ENCODE measurements at regions not wholly inside any gene's neighbourhood (a gene's known extent, or its start where the extent isn't known, plus 50 kb on each side); places are given as distances from the start of the nearest gene placed in this dataset.

DNA sequence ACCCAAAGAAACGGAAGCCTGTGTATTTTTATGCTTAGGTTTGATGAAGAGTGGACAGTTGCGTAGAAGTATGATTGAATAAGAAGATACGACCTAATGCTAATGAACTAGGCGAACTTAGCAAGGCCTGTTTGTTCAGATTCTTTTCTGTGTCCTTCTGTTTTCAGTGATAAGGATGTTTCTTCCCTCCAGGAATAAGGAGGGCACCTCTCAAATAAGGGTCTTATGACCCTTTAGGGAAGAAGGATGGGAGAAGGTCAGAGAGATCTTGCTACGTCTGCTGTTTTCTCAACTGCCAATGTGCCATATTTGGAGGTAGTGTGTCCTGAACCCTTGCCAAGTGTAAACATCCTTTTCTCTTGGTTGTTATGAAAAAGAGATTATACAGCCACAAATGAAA lies 524.8 kb downstream of the UTRN start:
- 86 to 90% methylated on average over 5 of the region's 5 CpGs for WGBS, 2 donors (ENCODE audit: low coverage in 1 of 2)
- Histone ChIP-seq H3K4me1 (peaks cover 0 to 4% (median 0%) of the 10 kb centered on the region in 3 donors), H3K27me3 (no peaks in the 10 kb centered on the region), H3K27ac (no peak overlapping the region), H3K4me3 (no peak overlapping the region), H3K36me3 (peaks cover 0 to 22% of the 10 kb centered on the region in 2 donors), H3K9me3 (no peaks in the 10 kb centered on the region)
- no peak for ATAC-seq
- TF ChIP-seq, protein P1, sequence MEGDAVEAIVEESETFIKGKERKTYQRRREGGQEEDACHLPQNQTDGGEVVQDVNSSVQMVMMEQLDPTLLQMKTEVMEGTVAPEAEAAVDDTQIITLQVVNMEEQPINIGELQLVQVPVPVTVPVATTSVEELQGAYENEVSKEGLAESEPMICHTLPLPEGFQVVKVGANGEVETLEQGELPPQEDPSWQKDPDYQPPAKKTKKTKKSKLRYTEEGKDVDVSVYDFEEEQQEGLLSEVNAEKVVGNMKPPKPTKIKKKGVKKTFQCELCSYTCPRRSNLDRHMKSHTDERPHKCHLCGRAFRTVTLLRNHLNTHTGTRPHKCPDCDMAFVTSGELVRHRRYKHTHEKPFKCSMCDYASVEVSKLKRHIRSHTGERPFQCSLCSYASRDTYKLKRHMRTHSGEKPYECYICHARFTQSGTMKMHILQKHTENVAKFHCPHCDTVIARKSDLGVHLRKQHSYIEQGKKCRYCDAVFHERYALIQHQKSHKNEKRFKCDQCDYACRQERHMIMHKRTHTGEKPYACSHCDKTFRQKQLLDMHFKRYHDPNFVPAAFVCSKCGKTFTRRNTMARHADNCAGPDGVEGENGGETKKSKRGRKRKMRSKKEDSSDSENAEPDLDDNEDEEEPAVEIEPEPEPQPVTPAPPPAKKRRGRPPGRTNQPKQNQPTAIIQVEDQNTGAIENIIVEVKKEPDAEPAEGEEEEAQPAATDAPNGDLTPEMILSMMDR (IDR thresholded peaks at IDR 0.05): no peak
- TF ChIP-seq EP300 (IDR thresholded peaks at IDR 0.05) (no peak), POLR2A (IDR thresholded peaks at IDR 0.05) (no peak), POLR2AphosphoS5 (IDR thresholded peaks at IDR 0.05) (no peak)

DNA sequence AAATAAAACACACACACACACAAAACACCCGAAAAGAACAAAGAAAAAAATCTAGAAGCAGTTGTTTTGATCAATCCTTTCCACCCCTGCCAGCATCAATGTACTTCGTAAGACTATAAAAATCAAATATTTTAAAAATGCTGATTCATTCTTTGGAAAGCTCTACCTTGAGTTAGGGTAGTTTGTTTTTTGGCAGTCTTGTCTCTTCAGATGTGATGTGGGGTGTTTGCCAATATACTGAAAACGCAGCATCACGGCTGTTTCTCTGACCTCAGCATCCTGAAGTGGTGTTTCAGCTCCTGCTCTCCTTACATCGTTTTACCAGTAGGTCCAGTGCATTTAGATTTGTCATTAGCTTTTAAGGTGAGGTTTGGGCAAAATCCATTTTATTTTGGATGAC lies 526.0 kb downstream of the UTRN start:
- WGBS, 2 donors (ENCODE audit: low coverage in 1 of 2): 47 to 69% methylated on average over 4 to 5 of the region's 5 CpGs
- Histone ChIP-seq H3K27ac (no peak overlapping the region), H3K27me3 (no peaks in the 10 kb centered on the region), H3K36me3 (peaks cover 0 to 17% of the 10 kb centered on the region in 2 donors), H3K4me1 (peaks cover 0 to 4% (median 0%) of the 10 kb centered on the region in 3 donors), H3K9me3 (no peaks in the 10 kb centered on the region), H3K4me3 (no peak overlapping the region)
- no peak for TF ChIP-seq POLR2AphosphoS5 (IDR thresholded peaks at IDR 0.05)
- no peak for TF ChIP-seq EP300 (IDR thresholded peaks at IDR 0.05)
- TF ChIP-seq, protein P1 (IDR thresholded peaks at IDR 0.05): no peak
- TF ChIP-seq POLR2A (IDR thresholded peaks at IDR 0.05): no peak
- ATAC-seq: no peak

DNA sequence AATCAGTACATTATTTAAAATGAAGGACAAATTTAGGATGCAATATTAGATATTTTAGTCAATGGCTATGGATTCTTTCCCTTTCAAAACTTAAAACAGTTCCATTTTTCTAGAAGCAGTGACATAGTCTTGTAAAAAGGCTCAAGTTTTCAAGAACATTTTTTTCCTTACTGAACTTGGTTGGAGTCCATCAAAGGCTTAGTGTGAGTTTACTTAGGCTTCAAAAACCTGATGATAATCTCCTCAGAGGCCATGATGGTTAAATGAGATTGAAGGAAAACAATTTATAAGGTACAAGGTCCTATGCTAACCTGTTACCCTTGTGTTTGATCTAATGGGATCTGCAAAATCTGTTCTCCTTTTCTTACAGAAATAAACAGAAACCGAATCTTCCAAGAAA lies 531.8 kb downstream of the UTRN start:
- Histone ChIP-seq H3K27me3 (no peaks in the 10 kb centered on the region), H3K4me1 (peaks cover 0 to 5% (median 0%) of the 10 kb centered on the region in 3 donors), H3K27ac (no peak overlapping the region), H3K36me3 (peaks cover 0 to 15% of the 10 kb centered on the region in 2 donors), H3K9me3 (no peaks in the 10 kb centered on the region), H3K4me3 (no peak overlapping the region)
- 75 to 100% methylated on average over 1 of the region's 1 CpG for WGBS, 2 donors (ENCODE audit: low coverage in 1 of 2)
- TF ChIP-seq, protein P1 (IDR thresholded peaks at IDR 0.05): no peak
- TF ChIP-seq EP300 (IDR thresholded peaks at IDR 0.05) (no peak), POLR2AphosphoS5 (IDR thresholded peaks at IDR 0.05) (no peak), POLR2A (IDR thresholded peaks at IDR 0.05) (no peak)
- no peak for ATAC-seq

DNA sequence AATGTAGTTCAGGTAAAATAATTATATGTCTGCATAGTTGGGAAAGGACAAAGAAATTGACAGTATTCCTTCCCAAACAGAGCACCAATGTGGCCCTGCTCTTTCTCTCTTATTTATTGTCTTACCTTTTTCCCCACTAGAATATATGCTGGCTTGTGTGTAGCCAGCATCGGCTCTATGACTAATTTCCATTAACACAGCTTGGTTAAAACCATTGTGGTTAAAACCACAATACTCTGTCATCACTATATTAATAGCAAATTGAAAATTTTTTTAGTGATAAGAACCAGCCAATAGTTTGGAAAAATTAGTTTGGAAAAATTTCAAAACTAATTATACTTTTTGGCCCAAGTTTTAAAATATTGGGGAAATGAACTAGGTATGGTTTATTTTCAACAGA lies 535.1 kb downstream of the UTRN start:
- peaks cover 0 to 3% of the 10 kb centered on the region in 2 donors for H3K36me3 ChIP-seq
- H3K9me3 ChIP-seq: no peaks in the 10 kb centered on the region
- H3K27ac ChIP-seq: no peak overlapping the region
- H3K4me3 ChIP-seq: no peak overlapping the region
- WGBS, 2 donors (ENCODE audit: low coverage in 1 of 2): 36 to 100% methylated on average over 1 of the region's 1 CpG
- no peak for ATAC-seq
- H3K27me3 ChIP-seq: no peaks in the 10 kb centered on the region
- TF ChIP-seq POLR2AphosphoS5 (IDR thresholded peaks at IDR 0.05) (no peak), EP300 (IDR thresholded peaks at IDR 0.05) (no peak), POLR2A (IDR thresholded peaks at IDR 0.05) (no peak)
- TF ChIP-seq, protein P1 (IDR thresholded peaks at IDR 0.05): no peak
- H3K4me1 ChIP-seq: peaks cover 0 to 5% (median 0%) of the 10 kb centered on the region in 3 donors

DNA sequence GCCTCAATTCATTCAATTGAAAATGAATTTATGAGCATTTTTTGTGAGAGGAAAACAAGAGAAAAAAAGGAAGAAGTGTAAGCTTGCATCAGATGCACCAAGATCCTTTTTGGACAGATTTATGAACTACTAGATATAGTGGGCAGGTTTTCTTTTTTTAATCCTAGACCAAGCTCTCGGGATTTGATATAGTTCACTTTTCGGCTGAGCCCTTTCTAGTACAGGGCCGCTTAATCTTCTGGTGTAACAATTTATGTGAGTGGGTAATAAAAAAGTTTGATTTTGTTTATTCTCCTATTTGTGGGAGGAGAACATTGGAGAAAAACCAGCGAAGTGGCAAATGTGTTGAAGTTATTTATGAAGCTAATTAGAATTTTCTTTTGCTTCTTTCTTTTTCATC lies 538.0 kb downstream of the UTRN start:
- 91 to 95% methylated on average over 4 of the region's 4 CpGs for WGBS, 2 donors (ENCODE audit: low coverage in 1 of 2)
- TF ChIP-seq, protein P1 (IDR thresholded peaks at IDR 0.05): no peak
- TF ChIP-seq POLR2AphosphoS5 (IDR thresholded peaks at IDR 0.05) (no peak), EP300 (IDR thresholded peaks at IDR 0.05) (no peak), POLR2A (IDR thresholded peaks at IDR 0.05) (no peak)
- no peak for ATAC-seq

More for the DNA sequence above, 538.0 kb downstream of the UTRN start:
- Histone ChIP-seq H3K4me1 (peaks cover 0 to 5% (median 0%) of the 10 kb centered on the region in 3 donors), H3K9me3 (no peaks in the 10 kb centered on the region), H3K27ac (no peak overlapping the region), H3K27me3 (no peaks in the 10 kb centered on the region), H3K4me3 (no peak overlapping the region), H3K36me3 (peaks cover 0 to 14% of the 10 kb centered on the region in 2 donors)

All from gastroesophageal sphincter (tissue), 4 donors.